ENCODE measurements at regions not wholly inside any gene's neighbourhood (a gene's known extent, or its start where the extent isn't known, plus 50 kb on each side); places are given as distances from the start of the nearest gene placed in this dataset.

DNA sequence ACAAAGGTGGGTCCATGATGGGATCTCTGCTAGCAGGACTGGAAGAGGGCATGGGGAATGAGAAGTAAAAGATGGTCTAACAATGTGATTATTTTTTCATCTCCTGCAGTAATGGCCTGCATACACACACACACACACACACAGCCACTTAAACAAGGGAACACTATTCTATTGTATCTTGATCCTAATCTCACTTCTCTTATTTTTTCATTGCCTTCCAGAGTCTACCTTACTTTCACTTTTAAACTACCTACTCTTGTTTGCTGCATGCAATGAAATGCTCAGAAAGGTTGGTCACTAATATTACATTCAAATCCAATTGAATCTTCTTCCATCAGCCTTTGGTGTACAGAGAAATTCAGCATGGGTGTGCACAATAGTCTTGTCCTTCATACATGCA is 853.8 kb downstream of the IGSF11 start (continued):
- TF ChIP-seq, protein P1, sequence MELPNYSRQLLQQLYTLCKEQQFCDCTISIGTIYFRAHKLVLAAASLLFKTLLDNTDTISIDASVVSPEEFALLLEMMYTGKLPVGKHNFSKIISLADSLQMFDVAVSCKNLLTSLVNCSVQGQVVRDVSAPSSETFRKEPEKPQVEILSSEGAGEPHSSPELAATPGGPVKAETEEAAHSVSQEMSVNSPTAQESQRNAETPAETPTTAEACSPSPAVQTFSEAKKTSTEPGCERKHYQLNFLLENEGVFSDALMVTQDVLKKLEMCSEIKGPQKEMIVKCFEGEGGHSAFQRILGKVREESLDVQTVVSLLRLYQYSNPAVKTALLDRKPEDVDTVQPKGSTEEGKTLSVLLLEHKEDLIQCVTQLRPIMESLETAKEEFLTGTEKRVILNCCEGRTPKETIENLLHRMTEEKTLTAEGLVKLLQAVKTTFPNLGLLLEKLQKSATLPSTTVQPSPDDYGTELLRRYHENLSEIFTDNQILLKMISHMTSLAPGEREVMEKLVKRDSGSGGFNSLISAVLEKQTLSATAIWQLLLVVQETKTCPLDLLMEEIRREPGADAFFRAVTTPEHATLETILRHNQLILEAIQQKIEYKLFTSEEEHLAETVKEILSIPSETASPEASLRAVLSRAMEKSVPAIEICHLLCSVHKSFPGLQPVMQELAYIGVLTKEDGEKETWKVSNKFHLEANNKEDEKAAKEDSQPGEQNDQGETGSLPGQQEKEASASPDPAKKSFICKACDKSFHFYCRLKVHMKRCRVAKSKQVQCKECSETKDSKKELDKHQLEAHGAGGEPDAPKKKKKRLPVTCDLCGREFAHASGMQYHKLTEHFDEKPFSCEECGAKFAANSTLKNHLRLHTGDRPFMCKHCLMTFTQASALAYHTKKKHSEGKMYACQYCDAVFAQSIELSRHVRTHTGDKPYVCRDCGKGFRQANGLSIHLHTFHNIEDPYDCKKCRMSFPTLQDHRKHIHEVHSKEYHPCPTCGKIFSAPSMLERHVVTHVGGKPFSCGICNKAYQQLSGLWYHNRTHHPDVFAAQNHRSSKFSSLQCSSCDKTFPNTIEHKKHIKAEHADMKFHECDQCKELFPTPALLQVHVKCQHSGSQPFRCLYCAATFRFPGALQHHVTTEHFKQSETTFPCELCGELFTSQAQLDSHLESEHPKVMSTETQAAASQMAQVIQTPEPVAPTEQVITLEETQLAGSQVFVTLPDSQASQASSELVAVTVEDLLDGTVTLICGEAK (IDR thresholded peaks at IDR 0.05), result no peak
- TF ChIP-seq, protein P1 (CRISPR knock-in tag; IDR thresholded peaks at IDR 0.05), result no peak
- TF ChIP-seq, protein P2, sequence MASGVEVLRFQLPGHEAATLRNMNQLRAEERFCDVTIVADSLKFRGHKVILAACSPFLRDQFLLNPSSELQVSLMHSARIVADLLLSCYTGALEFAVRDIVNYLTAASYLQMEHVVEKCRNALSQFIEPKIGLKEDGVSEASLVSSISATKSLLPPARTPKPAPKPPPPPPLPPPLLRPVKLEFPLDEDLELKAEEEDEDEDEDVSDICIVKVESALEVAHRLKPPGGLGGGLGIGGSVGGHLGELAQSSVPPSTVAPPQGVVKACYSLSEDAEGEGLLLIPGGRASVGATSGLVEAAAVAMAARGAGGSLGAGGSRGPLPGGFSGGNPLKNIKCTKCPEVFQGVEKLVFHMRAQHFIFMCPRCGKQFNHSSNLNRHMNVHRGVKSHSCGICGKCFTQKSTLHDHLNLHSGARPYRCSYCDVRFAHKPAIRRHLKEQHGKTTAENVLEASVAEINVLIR (CRISPR knock-in tag; IDR thresholded peaks at IDR 0.05), result no peak
- no peak for TF ChIP-seq POLR2AphosphoS5 (IDR thresholded peaks at IDR 0.05; ENCODE audit: control insufficient read depth, insufficient read depth, low read depth, low read length)

Data from K562 (cell line).